ENCODE measurements at regions not wholly inside any gene's neighbourhood (a gene's known extent, or its start where the extent isn't known, plus 50 kb on each side); places are given as distances from the start of the nearest gene placed in this dataset.

GRCh38 chrX:94813541-94813940 is 1139.5 kb downstream of the FAM133A start:
- TF ChIP-seq CTCF (IDR thresholded peaks at IDR 0.05 in 8 of 11, conservative IDR thresholded peaks at IDR 0.05 in 3 of 11) (no peak), POLR2AphosphoS5 (IDR thresholded peaks at IDR 0.05) (no peak), POLR2A (IDR thresholded peaks at IDR 0.05) (no peak)

All from spleen (tissue), 7 donors.